Esophagus squamous epithelium (tissue), 4 donors: ENCODE measurements at regions not wholly inside any gene's neighbourhood (a gene's known extent, or its start where the extent isn't known, plus 50 kb on each side); places are given as distances from the start of the nearest gene placed in this dataset.

Experiments
- CTCF ChIP-seq, 6 experiments: fragments of 450-650 bp in 4 of 6; fragments of 200-600 bp in 2 of 6; sonication (generic) in 2 of 6; IDR thresholded peaks; one replicate each; pipeline ENCODE4 v1.5.1; 2016 to 2019; ENCODE audit warnings: antibody characterized with exemption in 6 of 6, mild to moderate bottlenecking in 4 of 6, moderate library complexity in 4 of 6
- POLR2A ChIP-seq, 4 donors: fragments of 450-650 bp; IDR thresholded peaks; one replicate each; pipeline ENCODE4 v1.6.1; 2017; ENCODE audit warnings: antibody characterized with exemption in 4 of 4, mild to moderate bottlenecking in 4 of 4, moderate library complexity in 3 of 4

- TF ChIP-seq POLR2A (IDR thresholded peaks at IDR 0.05) (no peak), CTCF (IDR thresholded peaks at IDR 0.05) (no peak)
These were observed 673.4 kb downstream of the MECOM start for GRCh38 chr3:168990134-168990533.
